H1 (cell line): ENCODE measurements at regions not wholly inside any gene's neighbourhood (a gene's known extent, or its start where the extent isn't known, plus 50 kb on each side); places are given as distances from the start of the nearest gene placed in this dataset.

Source experiments
- CTCF ChIA-PET: fragments of 300-600 bp; sonication (Branson Sonifier 250); formaldehyde crosslinking; loops from one replicate; lab custom pipeline; 2021; ENCODE audit not compliant: partially characterized antibody; lab: Charles Lee
- POLR2A ChIA-PET: fragments of 300-600 bp; sonication (Branson Sonifier 250); formaldehyde crosslinking; loops from one replicate; lab custom pipeline; 2021; ENCODE audit warnings: inconsistent platforms; ENCODE audit not compliant: partially characterized antibody; lab: Charles Lee
- DNase-seq, 2 experiments: peaks; one replicate each; pipeline versions ENCODE4 v3.0.0 to v3.0.0-alpha.2; 2010 to 2022; ENCODE audit warnings: low spot score in 2 of 2, low read depth in 1 of 2, mixed read lengths in 1 of 2
- FAIRE-seq: peaks from 2 replicates; lab custom pipeline; 2011; peaks lifted over from hg19 to GRCh38; lab: Jason Lieb, UNC
- H2AFZ ChIP-seq: 2 replicates; pipeline ENCODE4 v1.8.1; 2012; ENCODE audit warnings: low read length, inconsistent platforms
- H2AK5ac ChIP-seq: 2 replicates; pipeline ENCODE4 v1.6.1; 2013; ENCODE audit warnings: low read depth, low read length
- H2BK120ac ChIP-seq: replicated peaks from 2 replicates; pipeline ENCODE3; 2013; ENCODE audit warnings: low read depth, low read length, inconsistent platforms
- H2BK12ac ChIP-seq: 2 replicates; pipeline ENCODE4 v1.6.1; 2013; ENCODE audit warnings: low read depth, low read length
- H2BK15ac ChIP-seq: 2 replicates; pipeline ENCODE4 v1.6.1; 2013; ENCODE audit warnings: low read length
- H2BK20ac ChIP-seq: 2 replicates; pipeline ENCODE4 v1.6.1; 2013; ENCODE audit warnings: low read length
- H2BK5ac ChIP-seq: 2 replicates; pipeline ENCODE4 v1.6.1; 2013; ENCODE audit warnings: low read depth, low read length
- H3K14ac ChIP-seq: 2 replicates; pipeline ENCODE4 v1.6.1; 2013; ENCODE audit warnings: inconsistent platforms; ENCODE audit not compliant: insufficient read length
- H3K18ac ChIP-seq: 2 replicates; pipeline ENCODE4 v1.6.1; 2013; ENCODE audit warnings: low read length; ENCODE audit errors: extremely low read depth
- H3K23ac ChIP-seq: 2 replicates; pipeline ENCODE4 v1.6.1; 2013; ENCODE audit warnings: inconsistent platforms; ENCODE audit not compliant: insufficient read length
- H3K23me2 ChIP-seq: 2 replicates; pipeline ENCODE4 v1.6.1; 2013; ENCODE audit warnings: low read depth, low read length
- H3K27ac ChIP-seq: 2 replicates; pipeline ENCODE4 v1.6.1; 2011; ENCODE audit warnings: low read depth, low read length, inconsistent platforms
- H3K27me3 ChIP-seq, 4 experiments: replicated peaks in 1 of 4; 1 replicate in 1 of 4; 2 replicates in 3 of 4; pipeline versions ENCODE4 v1.6.1 to v1.8.1; 2011 to 2013; ENCODE audit warnings: low read length in 3 of 4, mild to moderate bottlenecking in 3 of 4, inconsistent platforms in 2 of 4, mixed read lengths in 2 of 4, moderate library complexity in 1 of 4; ENCODE audit not compliant: control insufficient read depth in 3 of 4, insufficient read depth in 3 of 4; ENCODE audit errors: extremely low read depth in 1 of 4
- H3K36me3 ChIP-seq, 4 experiments: 2 replicates each; pipeline versions ENCODE4 v1.6.1 to v1.8.1; 2011 to 2013; ENCODE audit warnings: mild to moderate bottlenecking in 4 of 4, low read length in 3 of 4, moderate library complexity in 2 of 4, control low read depth in 1 of 4, inconsistent platforms in 1 of 4; ENCODE audit not compliant: insufficient read depth in 4 of 4, control insufficient read depth in 2 of 4
- H3K4ac ChIP-seq: replicated peaks from 2 replicates; pipeline ENCODE3; 2013; ENCODE audit warnings: low read length, low read depth, mixed read lengths, inconsistent platforms; ENCODE audit not compliant: insufficient read length
- H3K4me1 ChIP-seq, 4 experiments: replicated peaks in 1 of 4; 1 replicate in 1 of 4; 2 replicates in 3 of 4; pipeline versions ENCODE4 v1.6.1 to v1.8.1; 2011 to 2013; ENCODE audit warnings: low read length in 3 of 4, inconsistent platforms in 2 of 4, mixed read lengths in 1 of 4; ENCODE audit not compliant: insufficient read depth in 4 of 4, control insufficient read depth in 3 of 4
- H3K4me2 ChIP-seq, 2 experiments: 2 replicates each; pipeline versions ENCODE4 v1.6.1 to v1.8.1; 2011 to 2013; ENCODE audit warnings: low read depth in 2 of 2, low read length in 2 of 2, control low read depth in 1 of 2, inconsistent platforms in 1 of 2, mild to moderate bottlenecking in 1 of 2; ENCODE audit not compliant: insufficient read depth in 1 of 2
- H3K4me3 ChIP-seq, 4 experiments: fragments of 200-600, 300-600 bp in 1 of 4; sonication (generic), shearing (Covaris generic), sonication (Bioruptor Twin) in 1 of 4; 2 replicates each; pipeline versions ENCODE4 v1.5.1 to v1.8.1; 2011 to 2016; ENCODE audit warnings: low read length in 4 of 4, low read depth in 3 of 4, control low read depth in 2 of 4, inconsistent platforms in 2 of 4, mild to moderate bottlenecking in 2 of 4, mixed read lengths in 1 of 4, moderate library complexity in 1 of 4; ENCODE audit not compliant: insufficient read depth in 2 of 4; ENCODE audit errors: extremely low read depth in 1 of 4
- H3K56ac ChIP-seq: replicated peaks from 2 replicates; pipeline ENCODE3; 2013; ENCODE audit warnings: low read depth, mild to moderate bottlenecking, mixed read lengths, low read length, inconsistent platforms; ENCODE audit not compliant: insufficient read length
- H3K79me1 ChIP-seq: 2 replicates; pipeline ENCODE4 v1.6.1; 2013; ENCODE audit warnings: low read depth, low read length, control low read depth
- H3K79me2 ChIP-seq, 2 experiments: 2 replicates each; pipeline versions ENCODE4 v1.6.1 to v1.8.1; 2012 to 2013; ENCODE audit warnings: low read length in 2 of 2, mild to moderate bottlenecking in 2 of 2, inconsistent platforms in 1 of 2; ENCODE audit not compliant: insufficient read depth in 2 of 2, control insufficient read depth in 1 of 2
- H3K9ac ChIP-seq, 4 experiments: replicated peaks in 1 of 4; 1 replicate in 1 of 4; 2 replicates in 3 of 4; pipeline versions ENCODE4 v1.6.1 to v1.8.1; 2011 to 2013; ENCODE audit warnings: low read depth in 3 of 4, low read length in 3 of 4, control low read depth in 2 of 4, mild to moderate bottlenecking in 2 of 4, moderate library complexity in 2 of 4, inconsistent platforms in 1 of 4; ENCODE audit errors: extremely low read depth in 1 of 4
- H3K9me3 ChIP-seq, 2 experiments: 2 replicates each; pipeline versions ENCODE4 v1.6.1 to v1.8.1; 2012 to 2013; ENCODE audit warnings: mild to moderate bottlenecking in 2 of 2, moderate library complexity in 2 of 2, control low read depth in 1 of 2, inconsistent platforms in 1 of 2, low read depth in 1 of 2, low read length in 1 of 2, mixed read lengths in 1 of 2; ENCODE audit not compliant: insufficient read depth in 2 of 2
- H4K20me1 ChIP-seq, 2 experiments: replicated peaks in 1 of 2; 2 replicates each; pipeline versions ENCODE3 to v1.8.1; 2011 to 2013; ENCODE audit warnings: inconsistent platforms in 2 of 2, low read length in 2 of 2, mild to moderate bottlenecking in 1 of 2; ENCODE audit not compliant: insufficient read depth in 2 of 2, control insufficient read depth in 1 of 2
- H4K5ac ChIP-seq: 2 replicates; pipeline ENCODE4 v1.6.1; 2013; ENCODE audit warnings: low read length, low read depth, mixed read lengths, inconsistent platforms; ENCODE audit not compliant: insufficient read length
- H4K8ac ChIP-seq: 2 replicates; pipeline ENCODE4 v1.8.0; 2013; ENCODE audit warnings: mild to moderate bottlenecking, moderate library complexity, low read length, inconsistent platforms; ENCODE audit not compliant: insufficient read depth; ENCODE audit errors: extremely low read depth
- H4K91ac ChIP-seq: replicated peaks from 2 replicates; pipeline ENCODE3; 2013; ENCODE audit warnings: low read length, mixed read lengths, inconsistent platforms; ENCODE audit not compliant: insufficient read length
- ATF3 ChIP-seq: IDR thresholded peaks from 2 replicates; pipeline ENCODE4 v1.6.1; 2011; ENCODE audit warnings: low read depth, mild to moderate bottlenecking, low read length; ENCODE audit not compliant: insufficient read depth
- CREB1 ChIP-seq: IDR thresholded peaks from 2 replicates; pipeline ENCODE4 v1.6.1; 2012; ENCODE audit warnings: inconsistent platforms
- GTF2F1 ChIP-seq: IDR thresholded peaks from 2 replicates; pipeline ENCODE4 v1.6.1; 2012; ENCODE audit warnings: low read depth, low read length, improper control_type of control experiment, borderline replicate concordance
- NANOG ChIP-seq: IDR thresholded peaks from 2 replicates; pipeline ENCODE4 v1.6.1; 2011; ENCODE audit warnings: low read length, low read depth, mild to moderate bottlenecking, inconsistent platforms; ENCODE audit not compliant: insufficient read depth, poor library complexity, severe bottlenecking
- NRF1 ChIP-seq: IDR thresholded peaks from 2 replicates; pipeline ENCODE4 v1.6.1; 2011; ENCODE audit warnings: mild to moderate bottlenecking, low read depth, low read length, improper control_type of control experiment
- RNF2 ChIP-seq: fragments of 200-900, 300-1000 bp; sonication (generic); IDR thresholded peaks from 2 replicates; pipeline ENCODE4 v1.7.1; 2016; ENCODE audit warnings: borderline replicate concordance, low read depth, mild to moderate bottlenecking, antibody characterized with exemption, low read length; ENCODE audit not compliant: poor library complexity, severe bottlenecking; ENCODE audit errors: missing control alignments
- SIX5 ChIP-seq: IDR thresholded peaks from 2 replicates; pipeline ENCODE4 v1.6.1; 2011; ENCODE audit warnings: mild to moderate bottlenecking, low read depth, low read length
- SP1 ChIP-seq: IDR thresholded peaks from 2 replicates; pipeline ENCODE4 v1.6.1; 2011; ENCODE audit warnings: low read depth, low read length
- SRF ChIP-seq: IDR thresholded peaks from 2 replicates; pipeline ENCODE4 v1.6.1; 2011; ENCODE audit warnings: mild to moderate bottlenecking, low read depth, low read length, moderate library complexity
- SUZ12 ChIP-seq: fragments of 200-600 bp; sonication (generic); IDR thresholded peaks from 2 replicates; pipeline ENCODE4 v1.6.1; 2012; ENCODE audit warnings: mild to moderate bottlenecking, inconsistent platforms, low read length, moderate library complexity, mixed read lengths
- TCF12 ChIP-seq: IDR thresholded peaks from 2 replicates; pipeline ENCODE4 v1.6.1; 2011; ENCODE audit warnings: low read depth, mild to moderate bottlenecking, low read length
- TEAD4 ChIP-seq: IDR thresholded peaks from 2 replicates; pipeline ENCODE4 v1.6.1; 2012; ENCODE audit warnings: low read depth, low read length, inconsistent platforms, mixed read lengths
- ZNF274 ChIP-seq: IDR thresholded peaks from 2 replicates; pipeline ENCODE4 v1.7.0; 2012; ENCODE audit warnings: low read length, borderline replicate concordance; ENCODE audit errors: extremely low read depth
- WGBS, 2 experiments: shearing (Covaris generic) in 1 of 2; methylation state at CpG; one replicate each; pipeline versions ENCODE4 v1.1.6 to v1.1.7; 2013 to 2015; ENCODE audit warnings: low lambda C conversion rate in 2 of 2, mixed read lengths in 2 of 2, inconsistent platforms in 1 of 2, low coverage in 1 of 2, missing lambda C conversion rate in 1 of 2; ENCODE audit not compliant: insufficient replicate concordance in 2 of 2, insufficient coverage in 1 of 2, insufficient read length in 1 of 2; ENCODE audit errors: extremely low coverage in 1 of 2, missing lambda C conversion rate in 1 of 2; 5-methylcytosine and 5-hydroxymethylcytosine counted together

GRCh38 chr19:28940751-28941500 is 272.0 kb downstream of the UQCRFS1 start:
- Histone ChIP-seq H3K23me2 (no peaks in the 10 kb centered on the region), H3K9me3 (no peaks in the 10 kb centered on the region), H3K27ac (no peak overlapping the region), H2BK12ac (no peak overlapping the region), H3K14ac (no peak overlapping the region), H3K4me3 (no peak overlapping the region), H2BK20ac (no peak overlapping the region), H4K5ac (no peak overlapping the region), H3K4me2 (no peak overlapping the region), H2BK5ac (no peak overlapping the region), H2BK15ac (no peak overlapping the region), H3K4me1 (no peaks in the 10 kb centered on the region), H2BK120ac (no peak overlapping the region), H3K18ac (no peak overlapping the region), H4K20me1 (no peaks in the 10 kb centered on the region), H3K36me3 (no peaks in the 10 kb centered on the region), H3K79me1 (no peaks in the 10 kb centered on the region), H4K8ac (no peak overlapping the region), H3K23ac (no peak overlapping the region), H2AFZ (no peak overlapping the region), H2AK5ac (no peak overlapping the region), H4K91ac (no peak overlapping the region), H3K56ac (no peak overlapping the region), H3K79me2 (no peaks in the 10 kb centered on the region), H3K9ac (no peak overlapping the region), H3K27me3 (no peaks in the 10 kb centered on the region), H3K4ac (no peak overlapping the region)
- FAIRE-seq (no peak), DNase-seq (no peak)
- CTCF ChIA-PET: interaction anchor here (0.6 to 1.6 kb wide), 6 partner anchors 16 to 119 kb away, joined by 3 to 4 read pairs (median 4); no protein-coding TSS in a partner anchor
- POLR2A ChIA-PET: no interaction called here
- WGBS, 2 experiments: 87% methylated on average over 7 of the region's 7 CpGs; no CpG with 5 or more reads in 1 of the 2 experiments
- TF ChIP-seq GTF2F1 (no peak), SRF (no peak), TEAD4 (no peak), TCF12 (no peak), RNF2 (no peak), SIX5 (no peak), NRF1 (no peak), SP1 (no peak), SUZ12 (no peak), ATF3 (no peak), NANOG (no peak), ZNF274 (no peak), CREB1 (no peak)
